Uterus (tissue), 2 donors: ENCODE measurements at regions not wholly inside any gene's neighbourhood (a gene's known extent, or its start where the extent isn't known, plus 50 kb on each side); places are given as distances from the start of the nearest gene placed in this dataset.

Experiments used
- CTCF ChIP-seq, 4 experiments: fragments of 200-600 bp in 2 of 4; fragments of 450-650 bp in 2 of 4; sonication (generic) in 2 of 4; IDR thresholded peaks; one replicate each; pipeline ENCODE4 v1.5.1; 2016 to 2019; ENCODE audit warnings: antibody characterized with exemption in 4 of 4, mild to moderate bottlenecking in 2 of 4, moderate library complexity in 1 of 4
- POLR2A ChIP-seq, 2 donors: fragments of 450-650 bp; IDR thresholded peaks; one replicate each; pipeline ENCODE4 v1.6.1; 2016; ENCODE audit warnings: antibody characterized with exemption in 2 of 2, mild to moderate bottlenecking in 1 of 2, moderate library complexity in 1 of 2

DNA sequence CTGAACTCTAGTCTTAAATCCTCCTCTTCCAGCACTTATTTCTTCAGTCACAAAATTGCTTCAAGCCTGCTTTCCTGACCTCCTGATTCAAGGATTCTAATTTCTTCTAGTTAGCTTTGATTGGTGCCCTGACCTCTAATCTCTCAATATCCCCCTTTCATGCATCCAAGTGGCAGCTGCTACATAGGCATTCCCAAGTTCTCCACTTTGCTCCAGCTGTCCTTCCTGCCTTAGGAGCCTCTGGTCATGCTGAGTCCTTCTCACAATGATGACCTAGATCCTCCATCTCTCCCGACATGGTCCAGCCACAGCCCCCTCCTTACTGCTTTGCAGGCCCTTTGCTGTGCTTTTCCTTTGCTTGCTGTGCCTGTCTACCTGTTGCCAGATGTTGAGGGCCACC is 347.8 kb upstream of the C2CD4B start:
- no peak for TF ChIP-seq CTCF (IDR thresholded peaks at IDR 0.05)
- TF ChIP-seq POLR2A (IDR thresholded peaks at IDR 0.05) = no peak
